SK-N-SH (cell line): ENCODE measurements at regions not wholly inside any gene's neighbourhood (a gene's known extent, or its start where the extent isn't known, plus 50 kb on each side); places are given as distances from the start of the nearest gene placed in this dataset.

Source experiments
- CTCF ChIA-PET: fragments of 300-600, 350-600 bp; formaldehyde crosslinking; extraction: SDS; loops from one replicate; lab custom pipeline; 2021; lab: Yijun Ruan, JAX
- POLR2A ChIA-PET: fragments of 350-600 bp; sonication (Branson Sonifier 250); formaldehyde crosslinking; extraction: SDS; loops from one replicate; lab custom pipeline; 2020; ENCODE audit warnings: antibody characterized with exemption, inconsistent platforms; lab: Yijun Ruan, JAX
- DNase-seq: peaks from one replicate; pipeline ENCODE4 v3.0.0; 2012
- H2AFZ ChIP-seq: fragments of 200-600 bp; sonication (generic); 2 replicates; pipeline ENCODE4 v1.8.1; 2016; ENCODE audit warnings: antibody characterized with exemption, mild to moderate bottlenecking, low read depth
- H3F3A ChIP-seq: fragments of 200-600 bp; sonication (generic); replicated peaks from 2 replicates; pipeline ENCODE3; 2016; ENCODE audit warnings: antibody characterized with exemption, mild to moderate bottlenecking; ENCODE audit not compliant: insufficient read depth
- H3K27ac ChIP-seq, 2 experiments: fragments of 200-500 bp in 1 of 2; fragments of 200-600 bp in 1 of 2; sonication (Bioruptor generic) in 1 of 2; sonication (generic), shearing (Covaris generic) in 1 of 2; 2 replicates each; pipeline versions ENCODE4 v1.5.1 to v1.6.1; 2014 to 2016; ENCODE audit warnings: low read depth in 2 of 2, inconsistent platforms in 1 of 2, low read length in 1 of 2, mild to moderate bottlenecking in 1 of 2, mixed read lengths in 1 of 2
- H3K27me3 ChIP-seq: fragments of 200-600 bp; sonication (generic), shearing (Covaris generic); 2 replicates; pipeline ENCODE4 v1.6.1; 2016; ENCODE audit warnings: mixed run types; ENCODE audit not compliant: insufficient read depth
- H3K36me3 ChIP-seq, 2 experiments: fragments of 200-500 bp in 1 of 2; fragments of 200-600 bp in 1 of 2; sonication (Bioruptor generic) in 1 of 2; sonication (generic) in 1 of 2; replicated peaks in 1 of 2; 2 replicates each; pipeline versions ENCODE3 to v1.5.1; 2014 to 2016; ENCODE audit warnings: low read length in 1 of 2, mild to moderate bottlenecking in 1 of 2; ENCODE audit not compliant: insufficient read depth in 2 of 2, control insufficient read depth in 1 of 2
- H3K4me1 ChIP-seq, 2 experiments: fragments of 200-500 bp in 1 of 2; fragments of 200-600 bp in 1 of 2; sonication (Bioruptor generic) in 1 of 2; sonication (generic), shearing (Covaris generic) in 1 of 2; 2 replicates each; pipeline versions ENCODE4 v1.5.1 to v1.6.1; 2014 to 2016; ENCODE audit warnings: low read depth in 1 of 2, low read length in 1 of 2, mixed run types in 1 of 2; ENCODE audit not compliant: insufficient read depth in 2 of 2, control insufficient read depth in 1 of 2
- H3K4me2 ChIP-seq: fragments of 200-600 bp; sonication (generic), shearing (Covaris generic); 2 replicates; pipeline ENCODE4 v1.6.1; 2017; ENCODE audit warnings: mixed run types
- H3K4me3 ChIP-seq, 2 experiments: fragments of 200-500 bp in 1 of 2; fragments of 200-600 bp in 1 of 2; sonication (Bioruptor generic) in 1 of 2; sonication (generic), shearing (Covaris generic) in 1 of 2; 2 replicates each; pipeline versions ENCODE4 v1.5.1 to v1.8.1; 2014 to 2016; ENCODE audit warnings: low read depth in 2 of 2, inconsistent platforms in 1 of 2, low read length in 1 of 2, mild to moderate bottlenecking in 1 of 2, mixed read lengths in 1 of 2, moderate library complexity in 1 of 2
- H3K79me2 ChIP-seq: fragments of 200-600 bp; sonication (generic); 2 replicates; pipeline ENCODE4 v1.8.1; 2017; ENCODE audit warnings: mild to moderate bottlenecking; ENCODE audit not compliant: insufficient read depth
- H3K9ac ChIP-seq: fragments of 200-600 bp; sonication (generic); 2 replicates; pipeline ENCODE4 v1.6.1; 2017; ENCODE audit warnings: mixed run types
- H3K9me2 ChIP-seq: fragments of 200-600 bp; sonication (generic); 2 replicates; pipeline ENCODE4 v1.6.1; 2017; ENCODE audit warnings: mixed run types
- H3K9me3 ChIP-seq: fragments of 200-600 bp; sonication (generic); 2 replicates; pipeline ENCODE4 v1.6.1; 2017; ENCODE audit warnings: mixed run types, mild to moderate bottlenecking, moderate library complexity
- H4K20me1 ChIP-seq: fragments of 200-600 bp; sonication (generic); 2 replicates; pipeline ENCODE4 v1.6.1; 2017; ENCODE audit warnings: mild to moderate bottlenecking, mixed run types; ENCODE audit not compliant: insufficient read depth
- CHD2 ChIP-seq: fragments of 150-350 bp; IDR thresholded peaks from 2 replicates; pipeline ENCODE4 v1.6.1; 2018; ENCODE audit warnings: low read length; ENCODE audit not compliant: partially characterized antibody
- CTCF ChIP-seq: fragments of 200-600 bp; sonication (generic); IDR thresholded peaks from 2 replicates; pipeline ENCODE4 v1.6.1; 2017; ENCODE audit warnings: antibody characterized with exemption, mild to moderate bottlenecking, moderate library complexity
- ELF1 ChIP-seq: IDR thresholded peaks from 2 replicates; pipeline ENCODE4 v1.4.0; 2012
- EP300 ChIP-seq, 2 experiments: IDR thresholded peaks; 2 replicates each; pipeline versions ENCODE4 v1.4.0 to v1.6.1; 2012; ENCODE audit warnings: borderline replicate concordance in 1 of 2, low read depth in 1 of 2, low read length in 1 of 2
- EZH2phosphoT487 ChIP-seq: fragments of 200-600 bp; sonication (generic); IDR thresholded peaks from 2 replicates; pipeline ENCODE4 v1.6.1; 2017; ENCODE audit warnings: low read depth, mixed run types, mild to moderate bottlenecking, antibody characterized with exemption, moderate library complexity, borderline replicate concordance
- FOSL2 ChIP-seq: IDR thresholded peaks from 2 replicates; pipeline ENCODE4 v1.4.0; 2012; ENCODE audit warnings: low read depth, mild to moderate bottlenecking, moderate library complexity, borderline replicate concordance
- GABPA ChIP-seq: IDR thresholded peaks from 2 replicates; pipeline ENCODE4 v1.4.0; 2012; ENCODE audit warnings: low read depth, mild to moderate bottlenecking
- JUND ChIP-seq: IDR thresholded peaks from 2 replicates; pipeline ENCODE4 v1.4.0; 2012
- MXI1 ChIP-seq: IDR thresholded peaks from 2 replicates; pipeline ENCODE4 v1.6.1; 2012; ENCODE audit warnings: mild to moderate bottlenecking, low read depth, low read length, improper control_type of control experiment
- POLR2AphosphoS5 ChIP-seq: IDR thresholded peaks from 2 replicates; pipeline ENCODE4 v1.6.1; 2012; ENCODE audit warnings: low read depth, low read length
- RCOR1 ChIP-seq: fragments of 150-350 bp; IDR thresholded peaks from 2 replicates; pipeline ENCODE4 v1.6.1; 2017; ENCODE audit warnings: antibody characterized with exemption, low read length
- REST ChIP-seq: IDR thresholded peaks from 2 replicates; pipeline ENCODE4 v1.6.1; 2012; ENCODE audit warnings: mild to moderate bottlenecking, low read depth, low read length, moderate library complexity
- RFX5 ChIP-seq: IDR thresholded peaks from 2 replicates; pipeline ENCODE4 v1.6.1; 2012; ENCODE audit warnings: mild to moderate bottlenecking, improper control_type of control experiment, low read length
- RXRA ChIP-seq: IDR thresholded peaks from 2 replicates; pipeline ENCODE4 v1.4.0; 2012; ENCODE audit warnings: low read depth, mild to moderate bottlenecking, borderline replicate concordance
- SMC3 ChIP-seq: IDR thresholded peaks from 2 replicates; pipeline ENCODE4 v1.6.1; 2012; ENCODE audit warnings: low read depth, low read length, improper control_type of control experiment
- TAF1 ChIP-seq: IDR thresholded peaks from 2 replicates; pipeline ENCODE4 v1.6.1; 2012; ENCODE audit warnings: low read depth, mild to moderate bottlenecking, low read length, moderate library complexity, borderline replicate concordance
- TCF12 ChIP-seq: IDR thresholded peaks from 2 replicates; pipeline ENCODE4 v1.4.0; 2012
- USF2 ChIP-seq: fragments of 150-350 bp; IDR thresholded peaks from 2 replicates; pipeline ENCODE4 v1.6.1; 2017; ENCODE audit warnings: antibody characterized with exemption, low read length, low read depth, borderline replicate concordance
- WGBS: methylation state at CpG from one replicate; pipeline ENCODE4 v1.1.6; 2017; ENCODE audit warnings: low lambda C conversion rate; 5-methylcytosine and 5-hydroxymethylcytosine counted together
- TF ChIP-seq, protein P1 (sequence below): IDR thresholded peaks from 2 replicates; pipeline ENCODE4; 2012

- TF ChIP-seq REST (no peak), GABPA (no peak), POLR2AphosphoS5 (no peak), EP300 (IDR thresholded peaks at IDR 0.05; ENCODE audit: borderline replicate concordance in 1 of 2, low read depth in 1 of 2, low read length in 1 of 2) (no peak), FOSL2 (no peak), USF2 (no peak), EZH2phosphoT487 (no peak), RCOR1 (no peak), JUND (no peak)
- TF ChIP-seq, all 33 proteins: peak for 0
Measured at GRCh38 chr11:33977676-33978075, 73.9 kb upstream of the CAPRIN1 start (continued).

DNA sequence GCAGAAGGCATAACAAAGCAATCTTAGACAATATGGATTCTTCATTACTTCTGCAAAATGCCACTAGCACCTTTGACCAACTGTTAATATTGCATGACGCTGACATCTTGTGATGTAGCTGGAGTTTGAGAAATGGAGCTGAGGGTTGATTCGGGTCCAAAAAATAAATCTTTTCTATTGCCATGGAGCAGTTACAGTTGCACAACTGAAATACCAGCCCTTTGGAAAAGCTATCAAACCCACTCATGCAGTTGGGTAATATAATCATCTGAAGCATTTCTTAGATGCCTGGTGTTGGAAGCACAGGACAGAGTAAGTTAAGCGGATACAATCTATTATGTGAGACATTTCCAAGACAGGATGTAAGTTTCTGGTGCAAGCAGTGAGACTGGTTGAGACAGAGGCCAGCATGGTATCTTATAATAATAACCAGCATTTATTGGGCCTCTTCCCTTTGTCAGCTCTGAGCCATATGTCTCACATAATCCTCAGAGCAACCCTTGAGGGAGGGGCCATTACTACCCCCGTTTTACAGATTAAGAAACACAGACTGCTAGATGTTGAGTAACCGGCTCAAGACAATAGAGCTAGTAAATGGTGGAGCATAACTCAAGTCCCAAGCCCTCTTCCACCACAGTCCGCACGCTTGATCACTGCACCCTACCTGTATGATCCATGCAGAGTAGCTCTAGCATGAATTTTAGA is 74.9 kb upstream of the CAPRIN1 start:
- 77% methylated on average over 7 of the region's 7 CpGs for WGBS
- Histone ChIP-seq H3K9ac (no peak overlapping the region), H3K27ac (no peak overlapping the region), H3K27me3 (peaks cover 8% of the 10 kb centered on the region; the same call in 1 of the 2 replicates), H3K79me2 (no peaks in the 10 kb centered on the region), H2AFZ (no peak overlapping the region), H3K9me2 (no peaks in the 10 kb centered on the region), H3K4me3 (no peak overlapping the region), H3K36me3 (no peaks in the 10 kb centered on the region), H3K4me2 (no peak overlapping the region), H3F3A (no peaks in the 10 kb centered on the region), H3K9me3 (no peaks in the 10 kb centered on the region), H3K4me1 (peaks cover 0 to 11% of the 10 kb centered on the region in 2 experiments; a peak in 1 of 4 replicates), H4K20me1 (no peaks in the 10 kb centered on the region)
- DNase-seq, result no peak
- CTCF ChIA-PET, result interaction anchor here (0.7 to 4.7 kb wide), 9 partner anchors 11 to 147 kb away, joined by 3 to 30 read pairs (median 15); no protein-coding TSS in a partner anchor
- POLR2A ChIA-PET, result no interaction called here
- TF ChIP-seq CTCF (no peak), RCOR1 (no peak), RFX5 (no peak), RXRA (no peak), TAF1 (no peak), SMC3 (no peak), EP300 (IDR thresholded peaks at IDR 0.05; ENCODE audit: borderline replicate concordance in 1 of 2, low read depth in 1 of 2, low read length in 1 of 2) (no peak), MXI1 (no peak), JUND (no peak), REST (no peak), TCF12 (no peak), EZH2phosphoT487 (no peak), ELF1 (no peak), CHD2 (no peak)
- TF ChIP-seq, protein P1, sequence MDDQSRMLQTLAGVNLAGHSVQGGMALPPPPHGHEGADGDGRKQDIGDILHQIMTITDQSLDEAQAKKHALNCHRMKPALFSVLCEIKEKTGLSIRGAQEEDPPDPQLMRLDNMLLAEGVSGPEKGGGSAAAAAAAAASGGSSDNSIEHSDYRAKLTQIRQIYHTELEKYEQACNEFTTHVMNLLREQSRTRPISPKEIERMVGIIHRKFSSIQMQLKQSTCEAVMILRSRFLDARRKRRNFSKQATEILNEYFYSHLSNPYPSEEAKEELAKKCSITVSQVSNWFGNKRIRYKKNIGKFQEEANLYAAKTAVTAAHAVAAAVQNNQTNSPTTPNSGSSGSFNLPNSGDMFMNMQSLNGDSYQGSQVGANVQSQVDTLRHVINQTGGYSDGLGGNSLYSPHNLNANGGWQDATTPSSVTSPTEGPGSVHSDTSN, result no peak
